PC-9 (cell line): ENCODE measurements at regions not wholly inside any gene's neighbourhood (a gene's known extent, or its start where the extent isn't known, plus 50 kb on each side); places are given as distances from the start of the nearest gene placed in this dataset.
A peak's percentile ranks its signal among the peaks of the same experiment; 100 is the strongest.

ENCODE experiments used
- BruUV-seq: library from RNA; stranded (reverse); fragments of 400-500 nt; replicated peaks from 2 replicates; lab custom pipeline; 2021; lab: Mats Ljungman, UMichigan
- CTCF ChIA-PET: fragments of 300-600 bp; sonication (Branson Sonifier 250); formaldehyde crosslinking; loops from one replicate; lab custom pipeline; 2022; ENCODE audit warnings: antibody characterized with exemption; lab: Charles Lee
- POLR2A ChIA-PET: fragments of 300-600 bp; sonication (Branson Sonifier 250); formaldehyde crosslinking; loops from one replicate; lab custom pipeline; 2022; ENCODE audit warnings: antibody characterized with exemption; ENCODE audit not compliant: unreplicated experiment; lab: Charles Lee
- DNase-seq, 2 experiments: peaks; one replicate each; pipeline versions ENCODE4 v3.0.0 to v3.0.0-alpha.2; 2015 to 2022; ENCODE audit warnings: mixed read lengths in 1 of 2
- H2AFZ ChIP-seq: fragments of 200-600 bp; sonication (generic); 2 replicates; pipeline ENCODE4 v1.8.1; 2017; ENCODE audit warnings: antibody characterized with exemption
- H3F3A ChIP-seq: fragments of 200-600 bp; sonication (generic); 2 replicates; pipeline ENCODE4 v1.8.1; 2017; ENCODE audit warnings: antibody characterized with exemption, mild to moderate bottlenecking, low read depth; ENCODE audit not compliant: insufficient read depth
- H3K27ac ChIP-seq: fragments of 200-600 bp; sonication (generic); 2 replicates; pipeline ENCODE4 v1.6.1; 2016; ENCODE audit warnings: mixed run types
- H3K27me3 ChIP-seq: fragments of 200-600 bp; sonication (generic); 2 replicates; pipeline ENCODE4 v1.6.1; 2016; ENCODE audit warnings: low read depth, mixed run types; ENCODE audit not compliant: insufficient read depth
- H3K36me3 ChIP-seq: fragments of 200-600 bp; sonication (generic); 2 replicates; pipeline ENCODE4 v1.6.1; 2016; ENCODE audit warnings: low read depth, mixed run types
- H3K4me1 ChIP-seq: fragments of 200-600 bp; sonication (generic); replicated peaks from 2 replicates; pipeline ENCODE4 v1.6.1; 2016; ENCODE audit warnings: mixed run types; ENCODE audit not compliant: insufficient read depth
- H3K4me2 ChIP-seq: fragments of 200-600 bp; sonication (generic); 2 replicates; pipeline ENCODE4 v1.6.1; 2017; ENCODE audit warnings: mixed run types
- H3K4me3 ChIP-seq: fragments of 200-600 bp; sonication (generic); 2 replicates; pipeline ENCODE4 v1.6.1; 2016; ENCODE audit warnings: mixed run types
- H3K79me2 ChIP-seq: fragments of 200-600 bp; sonication (generic); 2 replicates; pipeline ENCODE4 v1.6.1; 2017; ENCODE audit warnings: low read depth, mixed run types
- H3K9me2 ChIP-seq: fragments of 200-600 bp; sonication (generic); 2 replicates; pipeline ENCODE4 v1.8.1; 2017; ENCODE audit warnings: mild to moderate bottlenecking; ENCODE audit not compliant: insufficient read depth
- H3K9me3 ChIP-seq: fragments of 200-600 bp; sonication (generic); 2 replicates; pipeline ENCODE4 v1.8.1; 2016; ENCODE audit warnings: low read depth; ENCODE audit not compliant: insufficient read depth
- H4K20me1 ChIP-seq: fragments of 200-600 bp; sonication (generic); 2 replicates; pipeline ENCODE4 v1.8.1; 2017; ENCODE audit not compliant: insufficient read depth
- EZH2 ChIP-seq: fragments of 200-600 bp; sonication (generic); IDR thresholded peaks from 2 replicates; pipeline ENCODE4 v1.8.0; 2017; ENCODE audit warnings: antibody characterized with exemption, low read depth
- intact Hi-C: fragments of 100-400 bp; cut with micrococcal nuclease; formaldehyde crosslinking; loops from one replicate; pipeline ENCODE4 v1.10.0; 2022; ENCODE audit not compliant: unreplicated experiment
- TF ChIP-seq, protein P1 (sequence below): fragments of 200-600 bp; sonication (generic); conservative IDR thresholded peaks from 2 replicates; pipeline ENCODE4 v1.6.1; 2017; ENCODE audit warnings: mixed run types, antibody characterized with exemption, mild to moderate bottlenecking, moderate library complexity

DNA sequence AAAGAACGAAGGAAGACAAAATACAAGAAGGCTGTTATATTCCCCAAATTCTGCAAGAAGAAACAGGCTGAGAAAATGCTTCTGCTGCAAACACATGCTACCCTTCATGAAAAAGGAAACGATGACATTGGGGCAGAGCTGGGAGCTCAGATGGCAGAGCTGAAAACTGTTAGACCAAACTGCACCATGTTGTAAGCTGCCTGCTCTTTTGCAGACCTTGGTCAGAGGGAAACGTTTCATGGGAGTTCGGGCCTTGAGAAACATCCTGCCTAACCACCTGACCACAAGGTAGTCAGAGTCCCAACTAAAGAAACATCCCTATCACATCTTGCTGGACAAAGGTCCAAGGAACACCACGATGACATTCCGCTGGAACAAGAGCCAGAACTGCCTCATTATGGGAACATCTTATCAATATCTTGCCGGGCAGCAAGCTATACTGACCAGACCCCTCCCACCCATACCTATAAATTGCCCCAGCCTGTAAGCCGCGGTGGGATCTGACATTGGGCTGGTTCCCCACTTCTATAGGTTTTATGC lies 110.7 kb upstream of the CTSC start:
- Histone ChIP-seq H3K27ac (no peak overlapping the region), H3F3A (no peaks in the 10 kb centered on the region), H3K4me2 (no peak overlapping the region), H3K36me3 (no peaks in the 10 kb centered on the region), H2AFZ (no peak overlapping the region), H3K4me1 (no peaks in the 10 kb centered on the region), H3K9me2 (no peaks in the 10 kb centered on the region), H3K9me3 (no peaks in the 10 kb centered on the region), H3K4me3 (no peak overlapping the region), H3K27me3 (no peaks in the 10 kb centered on the region), H3K79me2 (no peaks in the 10 kb centered on the region), H4K20me1 (no peaks in the 10 kb centered on the region)
- intact Hi-C loops, result no loop called here
- no peak for TF ChIP-seq EZH2
- TF ChIP-seq, protein P1, sequence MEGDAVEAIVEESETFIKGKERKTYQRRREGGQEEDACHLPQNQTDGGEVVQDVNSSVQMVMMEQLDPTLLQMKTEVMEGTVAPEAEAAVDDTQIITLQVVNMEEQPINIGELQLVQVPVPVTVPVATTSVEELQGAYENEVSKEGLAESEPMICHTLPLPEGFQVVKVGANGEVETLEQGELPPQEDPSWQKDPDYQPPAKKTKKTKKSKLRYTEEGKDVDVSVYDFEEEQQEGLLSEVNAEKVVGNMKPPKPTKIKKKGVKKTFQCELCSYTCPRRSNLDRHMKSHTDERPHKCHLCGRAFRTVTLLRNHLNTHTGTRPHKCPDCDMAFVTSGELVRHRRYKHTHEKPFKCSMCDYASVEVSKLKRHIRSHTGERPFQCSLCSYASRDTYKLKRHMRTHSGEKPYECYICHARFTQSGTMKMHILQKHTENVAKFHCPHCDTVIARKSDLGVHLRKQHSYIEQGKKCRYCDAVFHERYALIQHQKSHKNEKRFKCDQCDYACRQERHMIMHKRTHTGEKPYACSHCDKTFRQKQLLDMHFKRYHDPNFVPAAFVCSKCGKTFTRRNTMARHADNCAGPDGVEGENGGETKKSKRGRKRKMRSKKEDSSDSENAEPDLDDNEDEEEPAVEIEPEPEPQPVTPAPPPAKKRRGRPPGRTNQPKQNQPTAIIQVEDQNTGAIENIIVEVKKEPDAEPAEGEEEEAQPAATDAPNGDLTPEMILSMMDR, result no peak
- no TSS peak for BruUV-seq
- POLR2A ChIA-PET, result no interaction called here
- CTCF ChIA-PET, result no interaction called here
- no peak for DNase-seq

GRCh38 chr11:88447281-88447680 lies 109.7 kb upstream of the CTSC start:
- Histone ChIP-seq H3K79me2 (no peaks in the 10 kb centered on the region), H3K9me2 (no peaks in the 10 kb centered on the region), H3K27ac (no peak overlapping the region), H3K9me3 (no peaks in the 10 kb centered on the region), H2AFZ (no peak overlapping the region), H3K4me2 (no peak overlapping the region), H3K4me1 (no peaks in the 10 kb centered on the region), H3K27me3 (no peaks in the 10 kb centered on the region), H3F3A (no peaks in the 10 kb centered on the region), H3K4me3 (no peak overlapping the region), H3K36me3 (no peaks in the 10 kb centered on the region), H4K20me1 (no peaks in the 10 kb centered on the region)
- no peak for DNase-seq
- POLR2A ChIA-PET, result no interaction called here
- CTCF ChIA-PET, result no interaction called here
- no TSS peak for BruUV-seq
- TF ChIP-seq, protein P1, result no peak
- no peak for TF ChIP-seq EZH2
- intact Hi-C loops, result no loop called here

DNA sequence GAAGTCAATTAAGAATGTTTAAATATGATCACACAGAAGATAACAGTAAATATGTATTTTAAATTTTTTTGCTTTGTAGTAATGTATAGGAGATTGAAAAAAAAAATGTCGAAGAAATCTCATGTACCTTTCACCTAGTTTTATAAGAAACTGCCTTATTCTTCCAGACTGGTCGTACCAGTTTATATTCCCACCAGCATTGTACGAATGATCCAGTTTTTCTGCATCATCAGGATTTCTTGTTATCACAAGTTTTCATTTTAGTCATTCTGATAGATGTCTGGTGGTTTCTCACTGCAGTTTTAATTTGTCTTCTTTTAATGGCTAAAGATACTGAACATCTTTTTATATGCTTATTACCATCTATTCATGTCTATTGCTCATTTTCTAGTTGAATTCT lies 101.8 kb upstream of the CTSC start:
- POLR2A ChIA-PET, result no interaction called here
- H3K27me3 ChIP-seq, result no peaks in the 10 kb centered on the region
- peaks cover 8% of the 10 kb centered on the region; the same call in 1 of the 2 replicates for H3K9me3 ChIP-seq
- TF ChIP-seq, protein P1, result no peak
- TF ChIP-seq EZH2, result no peak
- no peaks in the 10 kb centered on the region for H3F3A ChIP-seq
- H3K9me2 ChIP-seq, result no peaks in the 10 kb centered on the region
- peak overlapping the region; percentile 20; the same call in 1 of the 2 replicates for H3K27ac ChIP-seq
- CTCF ChIA-PET, result no interaction called here
- intact Hi-C loops, result no loop called here
- peak overlapping the region; percentile 22 for H3K4me2 ChIP-seq
- no TSS peak for BruUV-seq
- H3K4me3 ChIP-seq, result 0 out of 2 replicates have a peak overlapping the region, but pooled peaks have one; percentile 14
- H3K36me3 ChIP-seq, result no peaks in the 10 kb centered on the region
- no peaks in the 10 kb centered on the region for H4K20me1 ChIP-seq
- no peaks in the 10 kb centered on the region for H3K79me2 ChIP-seq
- DNase-seq, result peak in 1 of 2 experiments; percentile 63
- H3K4me1 ChIP-seq, result peaks cover 17% of the 10 kb centered on the region
- H2AFZ ChIP-seq, result no peak overlapping the region
